IPS-NIHi11 (cell line): ENCODE measurements at regions not wholly inside any gene's neighbourhood (a gene's known extent, or its start where the extent isn't known, plus 50 kb on each side); places are given as distances from the start of the nearest gene placed in this dataset.

Experiments used
- DNase-seq: peaks from one replicate; pipeline ENCODE4 v3.0.0; 2012; ENCODE audit warnings: mixed read lengths, low spot score

- peak; percentile 45 for DNase-seq
Measured at GRCh38 chr3:194536871-194537637, 50.3 kb upstream of the ATP13A3 start.
